NCI-H1105 treated with DMSO at 0.1 percent for 48 hours (cell line): ENCODE measurements at regions not wholly inside any gene's neighbourhood (a gene's known extent, or its start where the extent isn't known, plus 50 kb on each side); places are given as distances from the start of the nearest gene placed in this dataset.
A peak's percentile ranks its signal among the peaks of the same experiment; 100 is the strongest.

Source experiments
- DNase-seq: peaks from one replicate; lab custom pipeline; 2025; lab: John Stamatoyannopoulos, UW

DNA sequence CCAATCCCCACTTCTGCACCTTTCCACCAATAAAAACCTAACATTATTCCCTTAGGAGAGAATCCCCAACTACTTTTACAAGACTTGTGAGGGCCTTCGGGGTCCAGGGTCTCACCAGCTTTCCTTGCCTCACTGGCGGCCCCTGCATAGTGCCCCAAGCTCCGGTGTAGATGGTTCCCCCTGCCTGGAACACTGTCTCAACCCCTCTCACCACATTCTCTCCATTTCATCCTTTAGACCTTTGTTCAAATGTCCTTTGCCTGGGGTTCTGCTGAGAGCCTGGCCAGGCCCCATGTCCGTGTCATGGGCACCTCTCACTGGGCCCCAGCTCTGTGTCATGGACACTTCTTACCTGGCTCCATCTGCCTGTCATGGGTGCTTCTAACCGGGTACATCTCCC lies 64.5 kb upstream of the SORCS3 start:
- no peak for DNase-seq

DNA sequence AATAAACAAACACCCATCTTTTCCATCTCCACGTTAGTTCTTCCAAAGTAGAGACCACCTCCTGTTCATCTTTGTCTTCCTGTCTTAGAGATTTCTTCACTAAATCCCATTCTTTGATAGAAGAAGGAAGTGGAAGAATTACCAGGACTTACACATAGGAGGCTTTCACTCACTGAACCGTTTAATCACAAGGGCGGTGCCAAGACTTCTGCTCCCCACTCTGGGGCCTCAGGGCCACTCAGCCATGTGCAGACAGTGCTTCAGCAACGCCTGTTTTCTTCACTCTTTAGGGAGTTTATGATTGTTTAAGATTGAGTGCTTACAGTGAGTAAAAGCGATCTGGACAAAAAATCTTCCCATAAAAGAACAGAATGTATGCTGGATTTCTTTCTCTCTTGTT lies 63.9 kb upstream of the SORCS3 start:
- no peak for DNase-seq

DNA sequence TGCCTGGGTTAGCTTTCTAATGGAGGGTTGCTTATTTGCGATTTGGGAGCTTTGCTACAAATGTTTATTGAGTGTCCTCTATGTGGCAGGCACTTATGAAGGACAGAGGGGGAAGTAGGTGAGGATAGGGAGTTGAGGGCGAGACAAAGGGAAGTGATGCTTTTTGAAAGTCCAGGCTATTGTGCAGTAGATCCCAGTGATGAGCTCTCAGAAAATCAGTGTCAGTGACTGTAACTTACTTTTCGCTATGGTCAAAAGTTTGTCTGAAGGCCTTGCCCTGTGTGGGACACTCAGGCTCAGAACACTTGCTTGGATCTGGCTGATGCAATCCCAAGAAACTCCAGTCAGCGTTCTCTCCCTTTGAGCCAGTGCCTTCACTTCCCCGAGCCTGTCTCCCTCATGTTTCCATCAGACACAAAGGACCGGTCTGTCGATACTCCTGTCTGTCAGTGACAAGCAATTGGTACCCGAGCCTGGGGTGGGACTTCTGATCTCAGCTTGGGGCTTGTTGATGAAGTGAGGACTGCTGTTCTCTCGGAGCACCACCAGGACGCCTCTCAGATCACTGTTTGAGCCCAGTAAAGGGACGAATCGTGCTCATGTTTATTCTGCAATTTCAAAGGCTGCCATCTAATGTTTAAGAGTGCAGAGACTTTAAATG lies 63.1 kb upstream of the SORCS3 start:
- DNase-seq: no peak

DNA sequence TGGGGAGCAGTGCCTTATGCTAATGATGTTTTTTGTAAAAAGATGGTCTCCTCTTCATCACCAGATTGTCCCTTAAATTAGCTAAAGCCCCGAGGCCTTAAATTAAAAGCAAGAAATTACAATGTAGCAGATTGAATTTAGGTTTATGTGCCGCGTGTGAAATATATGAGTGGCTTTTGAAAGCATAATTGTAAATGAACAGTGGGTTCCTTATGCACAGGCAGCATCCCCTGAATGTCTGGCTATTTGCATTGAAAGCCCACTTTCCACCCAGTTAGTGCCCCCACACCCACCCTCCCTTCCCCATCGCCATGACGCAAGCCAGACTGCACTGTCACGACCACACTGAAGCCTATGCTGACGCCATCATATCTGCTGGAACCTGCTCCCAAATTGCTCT lies 62.4 kb upstream of the SORCS3 start:
- DNase-seq: no peak

DNA sequence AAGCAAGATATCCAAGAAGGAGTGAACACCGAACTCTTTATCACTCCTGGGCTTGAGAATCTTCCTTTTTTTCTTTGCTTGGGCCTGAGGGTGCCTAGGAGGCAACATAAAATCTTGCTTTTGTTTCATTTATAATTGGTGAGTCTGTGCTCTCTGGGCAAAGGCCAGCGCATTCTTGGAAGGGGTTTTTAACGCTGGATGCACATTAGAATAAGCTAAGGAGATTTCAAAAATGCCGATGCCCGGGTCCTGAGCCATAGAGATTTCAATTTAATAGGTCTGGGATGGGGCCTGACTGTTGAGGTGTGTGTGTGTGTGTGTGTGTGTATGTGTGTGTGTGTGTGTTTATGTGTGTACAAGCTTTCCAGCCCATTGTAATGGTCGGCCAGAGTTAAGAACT lies 62.0 kb upstream of the SORCS3 start:
- DNase-seq: no peak

DNA sequence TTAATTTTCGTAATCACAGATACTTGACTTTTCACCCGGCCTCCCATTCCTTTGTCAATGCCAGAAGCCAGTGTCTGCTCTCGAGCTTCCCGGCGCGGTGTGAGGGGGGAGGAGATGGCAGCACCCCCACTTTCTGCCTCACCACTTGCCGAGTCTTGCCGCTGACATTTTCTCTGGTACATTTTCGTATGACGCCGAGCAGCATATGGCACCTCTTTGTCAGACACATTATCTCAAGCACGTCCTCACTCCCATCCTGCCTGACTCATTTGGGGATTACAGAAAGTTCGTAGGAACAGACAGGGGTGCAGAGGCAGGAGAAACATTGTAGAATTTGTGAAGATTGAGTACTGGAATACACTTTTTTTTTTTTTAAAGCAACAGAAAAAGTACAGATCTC lies 60.8 kb upstream of the SORCS3 start:
- no peak for DNase-seq

DNA sequence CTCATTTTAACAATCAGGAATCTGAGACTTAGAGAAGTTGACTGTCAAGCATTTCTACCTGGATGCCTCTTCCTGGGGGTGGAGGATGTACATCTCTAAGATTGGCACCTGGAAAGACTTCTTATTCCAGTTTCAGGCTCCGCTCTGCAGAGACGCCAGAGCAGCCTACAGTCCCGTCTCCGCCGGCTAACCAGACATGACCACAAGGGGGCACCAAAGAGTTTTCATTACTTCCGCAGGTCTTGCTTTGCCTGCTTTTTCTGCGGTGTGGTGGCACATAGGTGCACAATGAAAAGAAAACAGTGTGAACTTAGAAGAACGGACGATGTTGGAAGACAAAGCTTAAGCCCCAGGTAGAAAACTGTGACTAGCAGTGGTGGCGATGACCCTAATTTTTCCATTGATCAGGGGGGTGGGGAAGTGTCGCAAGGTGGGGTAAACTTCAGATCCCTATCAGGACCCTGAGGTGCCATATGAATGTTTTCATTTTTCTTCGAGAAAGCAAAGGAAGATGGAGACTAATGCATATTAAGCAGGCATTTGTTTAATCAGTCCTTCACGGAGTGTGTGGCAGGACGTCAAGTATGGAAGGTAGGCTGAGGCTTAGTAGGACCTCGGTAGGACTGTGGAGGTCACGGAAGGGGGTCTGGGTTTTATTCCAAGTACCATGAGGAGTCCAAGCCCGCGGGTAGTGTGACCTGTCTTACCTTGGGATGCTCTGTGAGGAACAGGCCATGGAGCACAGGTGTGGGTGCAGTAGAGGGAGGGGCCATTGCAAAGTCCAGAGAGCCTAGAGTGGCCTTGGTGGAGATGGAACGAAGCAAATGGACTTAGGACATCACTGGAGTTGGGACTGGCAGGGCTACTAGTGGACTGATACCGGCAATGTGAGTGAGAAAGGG lies 60.1 kb upstream of the SORCS3 start:
- DNase-seq: peak; percentile 50

DNA sequence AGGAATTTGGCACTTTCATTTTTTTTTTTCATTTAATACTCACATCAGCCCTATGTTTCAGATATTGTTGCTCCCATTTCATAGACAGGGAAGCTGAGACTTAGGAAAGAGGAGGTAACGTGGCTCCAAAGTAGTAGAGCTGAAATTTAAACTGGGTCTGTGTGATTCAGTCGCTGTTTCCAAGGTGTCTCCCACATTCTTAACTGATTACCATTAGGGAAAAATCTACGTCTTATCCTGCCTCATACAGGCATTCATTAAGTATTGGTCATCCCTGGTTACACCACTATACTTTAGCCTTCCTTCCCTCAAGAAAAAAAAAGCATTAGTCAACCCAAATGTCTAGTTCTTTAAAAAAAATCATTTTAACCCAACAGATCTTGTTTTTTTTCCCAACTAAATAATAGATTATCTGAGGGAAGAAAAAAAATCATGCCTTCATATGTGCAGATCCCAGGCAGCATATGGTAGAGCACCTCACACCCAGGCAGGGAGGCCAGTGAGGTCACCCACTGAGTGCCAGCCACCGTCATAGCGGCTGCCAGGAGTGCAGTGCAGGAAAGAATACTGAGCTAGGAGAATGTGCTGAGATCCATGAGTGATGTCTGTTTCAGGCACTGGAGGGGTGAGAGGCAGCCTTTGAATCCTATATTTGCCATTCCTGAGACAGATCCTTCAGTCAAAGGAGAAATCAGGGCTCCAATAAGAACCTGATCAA lies 59.0 kb upstream of the SORCS3 start:
- no peak for DNase-seq

DNA sequence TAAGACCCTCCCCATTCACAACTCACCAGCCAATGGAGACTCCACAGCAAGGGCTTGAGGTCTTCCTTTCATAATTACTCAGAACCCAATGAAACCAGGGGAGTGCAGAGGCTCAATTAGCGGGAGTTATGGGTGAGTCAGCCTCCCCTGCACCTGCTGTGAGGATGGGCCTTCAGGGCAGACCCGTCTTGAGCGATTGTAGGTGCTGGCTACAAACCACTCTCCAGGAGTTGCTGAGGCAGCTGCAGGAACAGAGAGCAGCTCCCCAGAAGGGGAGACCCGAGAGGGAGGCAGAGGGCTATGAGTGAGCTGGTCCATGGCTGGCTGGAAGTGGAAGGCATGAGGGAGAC lies 58.5 kb upstream of the SORCS3 start:
- DNase-seq: peak; percentile 6

DNA sequence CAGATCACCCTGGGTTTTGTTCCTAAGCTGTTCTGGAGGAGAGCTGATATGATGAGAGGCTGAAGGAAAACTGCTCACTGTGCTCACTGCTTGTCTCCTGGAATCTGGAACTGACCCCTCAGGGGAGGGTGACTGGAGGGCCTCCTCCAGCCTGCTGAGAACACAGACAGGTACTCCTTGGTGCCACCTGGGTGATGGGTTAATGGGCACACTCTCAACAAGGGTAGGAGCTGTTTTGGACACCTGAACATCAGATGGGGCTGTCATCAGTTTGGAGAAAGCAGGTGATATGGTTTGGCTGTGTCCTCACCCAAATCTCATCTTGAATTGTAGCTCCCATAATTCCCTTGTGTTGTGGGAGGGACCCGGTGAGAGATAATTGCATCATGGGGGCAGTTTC lies 58.1 kb upstream of the SORCS3 start:
- DNase-seq: no peak

DNA sequence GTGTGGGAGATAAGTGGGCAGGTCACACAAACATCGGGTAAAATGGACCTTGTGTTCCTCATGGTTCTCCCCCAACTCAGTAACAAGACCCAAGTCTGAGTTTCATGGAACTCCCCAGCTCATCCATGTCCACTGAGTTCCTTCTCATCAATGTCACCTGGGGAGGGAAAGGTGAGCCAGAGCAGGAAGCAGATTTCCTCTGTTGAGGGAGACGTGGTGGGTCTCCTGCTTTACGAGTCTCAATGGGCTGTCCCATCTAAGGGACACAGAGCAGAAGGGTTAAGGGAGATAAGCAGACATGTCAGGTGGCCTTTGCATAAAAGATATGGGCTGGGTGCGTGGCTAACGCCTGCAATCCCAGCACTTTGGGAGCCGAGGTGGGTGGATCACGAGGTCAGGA lies 56.5 kb upstream of the SORCS3 start:
- no peak for DNase-seq

DNA sequence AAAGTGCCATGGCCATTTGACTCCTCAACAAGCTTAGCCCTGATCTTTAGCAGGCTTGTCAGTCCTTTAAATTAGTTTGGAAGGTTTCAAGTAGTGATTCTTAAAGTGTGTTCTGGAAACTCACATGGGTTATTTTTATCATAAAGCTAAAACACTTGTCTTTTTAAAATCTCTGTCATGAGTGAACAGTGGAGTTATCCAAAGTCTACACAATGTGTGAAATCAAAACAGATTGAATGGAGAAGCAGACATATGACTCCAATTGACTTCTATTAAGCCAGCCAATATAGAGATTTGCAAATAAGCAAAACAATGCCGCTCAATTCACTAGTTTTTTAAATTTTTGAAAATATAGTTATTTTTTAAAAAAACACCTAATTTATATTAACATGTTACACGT lies 53.3 kb upstream of the SORCS3 start:
- DNase-seq: no peak

DNA sequence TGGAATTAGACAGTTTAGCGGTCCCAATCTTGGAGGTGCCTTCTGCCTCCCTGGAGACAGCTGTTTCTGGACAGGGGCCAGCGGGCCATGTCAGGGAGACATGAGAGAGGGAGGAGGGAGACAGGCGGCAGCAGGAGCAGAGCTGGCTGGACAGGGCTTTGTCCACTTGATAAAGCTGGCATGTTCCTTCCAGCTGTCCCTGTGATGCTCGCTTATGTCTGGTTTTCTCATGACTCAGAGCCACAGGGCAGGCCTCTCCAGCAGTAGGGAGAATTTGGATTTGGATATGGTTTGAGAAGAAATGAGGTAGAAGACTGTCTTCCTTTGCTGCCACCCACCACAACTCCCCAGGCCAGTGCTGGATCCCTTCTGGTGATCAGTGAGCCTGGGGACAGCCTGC lies 51.7 kb upstream of the SORCS3 start:
- no peak for DNase-seq

DNA sequence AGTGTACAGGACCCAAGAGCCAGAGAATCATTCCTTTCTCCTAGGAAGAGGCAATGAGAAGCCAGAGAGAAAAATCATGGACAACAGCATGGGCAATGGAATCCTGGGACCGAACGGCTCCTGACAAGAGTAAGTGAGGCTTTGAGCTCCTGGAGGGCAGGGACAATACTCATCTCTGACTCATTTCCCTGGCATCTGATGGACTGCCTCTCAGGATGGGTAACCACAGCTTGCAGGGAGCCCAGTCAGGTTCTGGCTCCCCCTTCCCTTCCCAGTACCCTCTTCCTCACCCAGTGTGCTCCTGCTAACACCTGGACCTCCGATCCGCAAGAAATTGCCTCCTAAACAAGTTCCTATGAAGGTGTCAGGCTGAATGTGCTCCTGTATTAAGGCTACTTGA lies 51.2 kb upstream of the SORCS3 start:
- no peak for DNase-seq
